ENCODE measurements at regions not wholly inside any gene's neighbourhood (a gene's known extent, or its start where the extent isn't known, plus 50 kb on each side); places are given as distances from the start of the nearest gene placed in this dataset.

DNA sequence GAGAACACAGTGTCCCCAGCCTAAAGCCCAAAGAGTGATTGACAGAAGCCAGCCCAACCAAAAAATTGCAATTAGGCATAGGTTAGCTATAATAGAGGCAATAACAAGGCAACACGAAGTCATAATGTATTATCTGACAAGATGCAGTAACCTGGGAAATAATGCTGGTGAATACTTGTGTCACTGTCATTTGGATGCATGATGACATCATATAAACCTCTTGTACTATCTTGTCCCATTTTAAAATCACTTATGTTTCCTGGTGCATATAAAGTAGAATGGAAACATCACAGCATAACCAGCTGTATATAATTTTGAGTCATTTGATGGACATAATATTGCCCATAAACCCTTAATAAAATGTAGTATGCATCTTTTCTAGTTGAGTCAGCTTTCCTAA lies 1138.3 kb upstream of the LRRTM3 start:
- TF ChIP-seq POLR2AphosphoS5 (IDR thresholded peaks at IDR 0.05; ENCODE audit: low read depth) (no peak), CTCF (conservative IDR thresholded peaks at IDR 0.05; ENCODE audit: low read depth in 2 of 2) (no peak), EZH2phosphoT487 (IDR thresholded peaks at IDR 0.05; ENCODE audit: unreplicated experiment) (no peak), EZH2 (IDR thresholded peaks at IDR 0.05; ENCODE audit: low read depth, unreplicated experiment) (no peak), CREB1 (CRISPR knock-in tag; IDR thresholded peaks at IDR 0.05; ENCODE audit: low read depth) (no peak), JUNB (IDR thresholded peaks at IDR 0.05; ENCODE audit: unreplicated experiment) (no peak), STAT1 (IDR thresholded peaks at IDR 0.05; ENCODE audit: unreplicated experiment) (no peak)
- TF ChIP-seq, protein P1, sequence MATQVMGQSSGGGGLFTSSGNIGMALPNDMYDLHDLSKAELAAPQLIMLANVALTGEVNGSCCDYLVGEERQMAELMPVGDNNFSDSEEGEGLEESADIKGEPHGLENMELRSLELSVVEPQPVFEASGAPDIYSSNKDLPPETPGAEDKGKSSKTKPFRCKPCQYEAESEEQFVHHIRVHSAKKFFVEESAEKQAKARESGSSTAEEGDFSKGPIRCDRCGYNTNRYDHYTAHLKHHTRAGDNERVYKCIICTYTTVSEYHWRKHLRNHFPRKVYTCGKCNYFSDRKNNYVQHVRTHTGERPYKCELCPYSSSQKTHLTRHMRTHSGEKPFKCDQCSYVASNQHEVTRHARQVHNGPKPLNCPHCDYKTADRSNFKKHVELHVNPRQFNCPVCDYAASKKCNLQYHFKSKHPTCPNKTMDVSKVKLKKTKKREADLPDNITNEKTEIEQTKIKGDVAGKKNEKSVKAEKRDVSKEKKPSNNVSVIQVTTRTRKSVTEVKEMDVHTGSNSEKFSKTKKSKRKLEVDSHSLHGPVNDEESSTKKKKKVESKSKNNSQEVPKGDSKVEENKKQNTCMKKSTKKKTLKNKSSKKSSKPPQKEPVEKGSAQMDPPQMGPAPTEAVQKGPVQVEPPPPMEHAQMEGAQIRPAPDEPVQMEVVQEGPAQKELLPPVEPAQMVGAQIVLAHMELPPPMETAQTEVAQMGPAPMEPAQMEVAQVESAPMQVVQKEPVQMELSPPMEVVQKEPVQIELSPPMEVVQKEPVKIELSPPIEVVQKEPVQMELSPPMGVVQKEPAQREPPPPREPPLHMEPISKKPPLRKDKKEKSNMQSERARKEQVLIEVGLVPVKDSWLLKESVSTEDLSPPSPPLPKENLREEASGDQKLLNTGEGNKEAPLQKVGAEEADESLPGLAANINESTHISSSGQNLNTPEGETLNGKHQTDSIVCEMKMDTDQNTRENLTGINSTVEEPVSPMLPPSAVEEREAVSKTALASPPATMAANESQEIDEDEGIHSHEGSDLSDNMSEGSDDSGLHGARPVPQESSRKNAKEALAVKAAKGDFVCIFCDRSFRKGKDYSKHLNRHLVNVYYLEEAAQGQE (IDR thresholded peaks at IDR 0.05; ENCODE audit: unreplicated experiment) = no peak
- TF ChIP-seq, protein P2, sequence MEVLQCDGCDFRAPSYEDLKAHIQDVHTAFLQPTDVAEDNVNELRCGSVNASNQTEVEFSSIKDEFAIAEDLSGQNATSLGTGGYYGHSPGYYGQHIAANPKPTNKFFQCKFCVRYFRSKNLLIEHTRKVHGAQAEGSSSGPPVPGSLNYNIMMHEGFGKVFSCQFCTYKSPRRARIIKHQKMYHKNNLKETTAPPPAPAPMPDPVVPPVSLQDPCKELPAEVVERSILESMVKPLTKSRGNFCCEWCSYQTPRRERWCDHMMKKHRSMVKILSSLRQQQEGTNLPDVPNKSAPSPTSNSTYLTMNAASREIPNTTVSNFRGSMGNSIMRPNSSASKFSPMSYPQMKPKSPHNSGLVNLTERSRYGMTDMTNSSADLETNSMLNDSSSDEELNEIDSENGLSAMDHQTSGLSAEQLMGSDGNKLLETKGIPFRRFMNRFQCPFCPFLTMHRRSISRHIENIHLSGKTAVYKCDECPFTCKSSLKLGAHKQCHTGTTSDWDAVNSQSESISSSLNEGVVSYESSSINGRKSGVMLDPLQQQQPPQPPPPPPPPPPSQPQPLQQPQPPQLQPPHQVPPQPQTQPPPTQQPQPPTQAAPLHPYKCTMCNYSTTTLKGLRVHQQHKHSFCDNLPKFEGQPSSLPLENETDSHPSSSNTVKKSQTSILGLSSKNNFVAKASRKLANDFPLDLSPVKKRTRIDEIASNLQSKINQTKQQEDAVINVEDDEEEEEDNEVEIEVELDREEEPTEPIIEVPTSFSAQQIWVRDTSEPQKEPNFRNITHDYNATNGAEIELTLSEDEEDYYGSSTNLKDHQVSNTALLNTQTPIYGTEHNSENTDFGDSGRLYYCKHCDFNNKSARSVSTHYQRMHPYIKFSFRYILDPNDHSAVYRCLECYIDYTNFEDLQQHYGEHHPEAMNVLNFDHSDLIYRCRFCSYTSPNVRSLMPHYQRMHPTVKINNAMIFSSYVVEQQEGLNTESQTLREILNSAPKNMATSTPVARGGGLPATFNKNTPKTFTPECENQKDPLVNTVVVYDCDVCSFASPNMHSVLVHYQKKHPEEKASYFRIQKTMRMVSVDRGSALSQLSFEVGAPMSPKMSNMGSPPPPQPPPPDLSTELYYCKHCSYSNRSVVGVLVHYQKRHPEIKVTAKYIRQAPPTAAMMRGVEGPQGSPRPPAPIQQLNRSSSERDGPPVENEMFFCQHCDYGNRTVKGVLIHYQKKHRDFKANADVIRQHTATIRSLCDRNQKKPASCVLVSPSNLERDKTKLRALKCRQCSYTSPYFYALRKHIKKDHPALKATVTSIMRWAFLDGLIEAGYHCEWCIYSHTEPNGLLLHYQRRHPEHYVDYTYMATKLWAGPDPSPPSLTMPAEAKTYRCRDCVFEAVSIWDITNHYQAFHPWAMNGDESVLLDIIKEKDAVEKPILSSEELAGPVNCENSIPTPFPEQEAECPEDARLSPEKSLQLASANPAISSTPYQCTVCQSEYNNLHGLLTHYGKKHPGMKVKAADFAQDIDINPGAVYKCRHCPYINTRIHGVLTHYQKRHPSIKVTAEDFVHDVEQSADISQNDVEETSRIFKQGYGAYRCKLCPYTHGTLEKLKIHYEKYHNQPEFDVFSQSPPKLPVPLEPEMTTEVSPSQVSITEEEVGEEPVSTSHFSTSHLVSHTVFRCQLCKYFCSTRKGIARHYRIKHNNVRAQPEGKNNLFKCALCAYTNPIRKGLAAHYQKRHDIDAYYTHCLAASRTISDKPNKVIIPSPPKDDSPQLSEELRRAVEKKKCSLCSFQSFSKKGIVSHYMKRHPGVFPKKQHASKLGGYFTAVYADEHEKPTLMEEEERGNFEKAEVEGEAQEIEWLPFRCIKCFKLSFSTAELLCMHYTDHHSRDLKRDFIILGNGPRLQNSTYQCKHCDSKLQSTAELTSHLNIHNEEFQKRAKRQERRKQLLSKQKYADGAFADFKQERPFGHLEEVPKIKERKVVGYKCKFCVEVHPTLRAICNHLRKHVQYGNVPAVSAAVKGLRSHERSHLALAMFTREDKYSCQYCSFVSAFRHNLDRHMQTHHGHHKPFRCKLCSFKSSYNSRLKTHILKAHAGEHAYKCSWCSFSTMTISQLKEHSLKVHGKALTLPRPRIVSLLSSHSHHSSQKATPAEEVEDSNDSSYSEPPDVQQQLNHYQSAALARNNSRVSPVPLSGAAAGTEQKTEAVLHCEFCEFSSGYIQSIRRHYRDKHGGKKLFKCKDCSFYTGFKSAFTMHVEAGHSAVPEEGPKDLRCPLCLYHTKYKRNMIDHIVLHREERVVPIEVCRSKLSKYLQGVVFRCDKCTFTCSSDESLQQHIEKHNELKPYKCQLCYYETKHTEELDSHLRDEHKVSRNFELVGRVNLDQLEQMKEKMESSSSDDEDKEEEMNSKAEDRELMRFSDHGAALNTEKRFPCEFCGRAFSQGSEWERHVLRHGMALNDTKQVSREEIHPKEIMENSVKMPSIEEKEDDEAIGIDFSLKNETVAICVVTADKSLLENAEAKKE (CRISPR knock-in tag; IDR thresholded peaks at IDR 0.05) = no peak
- TF ChIP-seq, protein P3, sequence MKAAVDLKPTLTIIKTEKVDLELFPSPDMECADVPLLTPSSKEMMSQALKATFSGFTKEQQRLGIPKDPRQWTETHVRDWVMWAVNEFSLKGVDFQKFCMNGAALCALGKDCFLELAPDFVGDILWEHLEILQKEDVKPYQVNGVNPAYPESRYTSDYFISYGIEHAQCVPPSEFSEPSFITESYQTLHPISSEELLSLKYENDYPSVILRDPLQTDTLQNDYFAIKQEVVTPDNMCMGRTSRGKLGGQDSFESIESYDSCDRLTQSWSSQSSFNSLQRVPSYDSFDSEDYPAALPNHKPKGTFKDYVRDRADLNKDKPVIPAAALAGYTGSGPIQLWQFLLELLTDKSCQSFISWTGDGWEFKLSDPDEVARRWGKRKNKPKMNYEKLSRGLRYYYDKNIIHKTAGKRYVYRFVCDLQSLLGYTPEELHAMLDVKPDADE (IDR thresholded peaks at IDR 0.05) = no peak
